AG04449 (cell line): ENCODE measurements at regions not wholly inside any gene's neighbourhood (a gene's known extent, or its start where the extent isn't known, plus 50 kb on each side); places are given as distances from the start of the nearest gene placed in this dataset.
"Not testable (repeated sequence)": the region's sequence is repeated elsewhere in the genome, so short reads cannot be mapped to it uniquely, and the experiment has no call there.

Experiments used
- CTCF ChIA-PET: fragments of 350-600 bp; formaldehyde crosslinking; extraction: SDS; loops from one replicate; lab custom pipeline; 2021; ENCODE audit warnings: antibody characterized with exemption; lab: Yijun Ruan, JAX
- POLR2A ChIA-PET: fragments of 400-600, 350-600 bp; formaldehyde crosslinking; extraction: SDS; loops from one replicate; lab custom pipeline; 2020; ENCODE audit warnings: antibody characterized with exemption, inconsistent platforms; lab: Yijun Ruan, JAX
- DNase-seq: peaks from one replicate; pipeline ENCODE4 v3.0.0-alpha.2; 2010; ENCODE audit warnings: low read depth, low spot score
- H3K4me3 ChIP-seq: 2 replicates; pipeline ENCODE4 v1.5.1; 2011; ENCODE audit warnings: low read depth, mild to moderate bottlenecking, control low read depth, low read length
- CTCF ChIP-seq: IDR thresholded peaks from one replicate; pipeline ENCODE4 v1.5.1; 2011; ENCODE audit warnings: mild to moderate bottlenecking, moderate library complexity, low read length, control low read depth, inconsistent platforms; ENCODE audit not compliant: insufficient read depth; ENCODE audit errors: missing control alignments

- CTCF ChIA-PET = no interaction called here
- POLR2A ChIA-PET = no interaction called here
- no peak overlapping the region for H3K4me3 ChIP-seq
- no peak for TF ChIP-seq CTCF
- DNase-seq = no peak
Observed at GRCh38 chr15:91369823-91370222, 269.8 kb downstream of the SV2B start.

GRCh38 chr15:91371345-91371744, 271.3 kb downstream of the SV2B start:
- CTCF ChIA-PET, H3K4me3 ChIP-seq, POLR2A ChIA-PET, DNase-seq: not testable (repeated sequence)

GRCh38 chr15:91374336-91374735, 274.3 kb downstream of the SV2B start:
- POLR2A ChIA-PET = no interaction called here
- DNase-seq = no peak
- no peak for TF ChIP-seq CTCF
- H3K4me3 ChIP-seq = no peak overlapping the region
- CTCF ChIA-PET = no interaction called here

GRCh38 chr15:91376038-91376437, 276.0 kb downstream of the SV2B start:
- no peak overlapping the region for H3K4me3 ChIP-seq
- no peak for TF ChIP-seq CTCF
- no peak for DNase-seq
- ChIA-PET POLR2A (no interaction called here), CTCF (no interaction called here)

GRCh38 chr15:91380114-91380513, 280.1 kb downstream of the SV2B start:
- no peak for TF ChIP-seq CTCF
- H3K4me3 ChIP-seq = no peak overlapping the region
- ChIA-PET CTCF (no interaction called here), POLR2A (no interaction called here)
- DNase-seq = no peak

GRCh38 chr15:91383532-91383931, 283.5 kb downstream of the SV2B start:
- no peak overlapping the region for H3K4me3 ChIP-seq
- TF ChIP-seq CTCF = no peak
- CTCF ChIA-PET = no interaction called here
- POLR2A ChIA-PET = no interaction called here
- DNase-seq = no peak

DNA sequence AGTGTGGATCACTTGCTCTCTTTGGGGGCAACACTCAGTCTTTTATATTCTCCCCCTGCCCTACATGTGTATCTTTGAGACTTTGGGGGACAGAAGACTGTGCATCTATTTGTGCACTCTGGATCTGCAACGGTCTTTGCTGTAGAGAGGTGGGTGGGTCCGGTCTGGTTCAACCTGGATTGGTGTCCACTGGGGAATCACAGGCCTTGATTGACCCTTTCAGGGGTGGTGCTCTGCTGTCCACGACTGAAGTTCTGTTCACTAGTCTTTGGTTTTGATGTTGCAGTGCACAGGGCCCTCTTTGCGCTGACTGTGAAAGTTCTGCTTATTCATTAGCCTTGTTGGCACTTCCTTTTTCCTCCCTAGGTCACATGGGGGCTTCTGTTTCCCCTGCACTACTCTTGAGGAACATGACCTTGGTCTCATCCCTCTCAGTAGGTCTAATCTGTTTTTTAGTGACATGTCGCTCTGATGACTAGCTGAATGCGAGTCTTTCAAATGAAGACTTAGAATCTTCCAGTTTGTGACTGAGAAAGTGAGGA, 284.2 kb downstream of the SV2B start:
- ChIA-PET CTCF (no interaction called here), POLR2A (no interaction called here)

More for the DNA sequence above, 284.2 kb downstream of the SV2B start:
- no peak overlapping the region for H3K4me3 ChIP-seq
- no peak for TF ChIP-seq CTCF
- no peak for DNase-seq
